Neutrophil (primary cell): ENCODE measurements at regions not wholly inside any gene's neighbourhood (a gene's known extent, or its start where the extent isn't known, plus 50 kb on each side); places are given as distances from the start of the nearest gene placed in this dataset.

Experiments used
- H3K27ac ChIP-seq: fragments of 200-600 bp; sonication (generic); 2 replicates; pipeline ENCODE4 v1.5.1; 2016; ENCODE audit warnings: mild to moderate bottlenecking, moderate library complexity
- H3K27me3 ChIP-seq: fragments of 200-600 bp; sonication (generic); 2 replicates; pipeline ENCODE4 v1.6.0; 2016; ENCODE audit warnings: mild to moderate bottlenecking
- H3K36me3 ChIP-seq: fragments of 200-600 bp; sonication (generic); 2 replicates; pipeline ENCODE4 v1.5.1; 2017
- H3K4me1 ChIP-seq, 2 experiments: fragments of 200-600 bp in 1 of 2; sonication (generic) in 1 of 2; 1 replicate in 1 of 2; 2 replicates in 1 of 2; pipeline versions ENCODE4 v1.5.1 to v1.6.1; 2013 to 2016; ENCODE audit warnings: low read depth in 1 of 2, low read length in 1 of 2, mild to moderate bottlenecking in 1 of 2, moderate library complexity in 1 of 2; ENCODE audit not compliant: control insufficient read depth in 1 of 2, insufficient read depth in 1 of 2
- H3K4me3 ChIP-seq, 2 experiments: fragments of 200-600 bp in 1 of 2; sonication (generic) in 1 of 2; 1 replicate in 1 of 2; 2 replicates in 1 of 2; pipeline ENCODE4 v1.5.1; 2013 to 2016; ENCODE audit warnings: low read depth in 1 of 2, low read length in 1 of 2, mild to moderate bottlenecking in 1 of 2, moderate library complexity in 1 of 2
- H3K9me3 ChIP-seq: fragments of 200-600 bp; sonication (generic); 2 replicates; pipeline ENCODE4 v1.5.1; 2016
- CTCF ChIP-seq: fragments of 200-600 bp; sonication (generic); IDR thresholded peaks from 2 replicates; pipeline ENCODE4 v1.5.1; 2016; ENCODE audit warnings: antibody characterized with exemption

- no peak overlapping the region for H3K4me3 ChIP-seq
- peaks cover 45% of the 10 kb centered on the region for H3K27me3 ChIP-seq
- H3K9me3 ChIP-seq, result no peaks in the 10 kb centered on the region
- H3K4me1 ChIP-seq, result peaks cover 6% of the 10 kb centered on the region in 2 experiments
- H3K36me3 ChIP-seq, result no peaks in the 10 kb centered on the region
- no peak overlapping the region for H3K27ac ChIP-seq
- no peak for TF ChIP-seq CTCF
Measured at GRCh38 chr1:212553676-212554075, 54.9 kb upstream of the ATF3 start.

- Histone ChIP-seq H3K4me3 (no peak overlapping the region), H3K4me1 (peaks cover 6 to 11% of the 10 kb centered on the region in 2 experiments), H3K27me3 (peaks cover 45% of the 10 kb centered on the region), H3K36me3 (no peaks in the 10 kb centered on the region), H3K9me3 (no peaks in the 10 kb centered on the region), H3K27ac (no peak overlapping the region)
- no peak for TF ChIP-seq CTCF
Measured at GRCh38 chr1:212554401-212554800, 54.2 kb upstream of the ATF3 start.

- Histone ChIP-seq H3K4me1 (peaks cover 6 to 11% of the 10 kb centered on the region in 2 experiments), H3K4me3 (no peak overlapping the region), H3K36me3 (no peaks in the 10 kb centered on the region), H3K27ac (no peak overlapping the region), H3K9me3 (no peaks in the 10 kb centered on the region), H3K27me3 (peaks cover 40% of the 10 kb centered on the region)
- TF ChIP-seq CTCF, result no peak
Measured at GRCh38 chr1:212555426-212555825, 53.1 kb upstream of the ATF3 start.

- no peak overlapping the region for H3K4me3 ChIP-seq
- H3K4me1 ChIP-seq, result peaks cover 6 to 11% of the 10 kb centered on the region in 2 experiments
- no peaks in the 10 kb centered on the region for H3K36me3 ChIP-seq
- TF ChIP-seq CTCF, result no peak
- H3K27me3 ChIP-seq, result peaks cover 40% of the 10 kb centered on the region
- no peaks in the 10 kb centered on the region for H3K9me3 ChIP-seq
- H3K27ac ChIP-seq, result no peak overlapping the region
Measured at GRCh38 chr1:212556822-212557549, 51.6 kb upstream of the ATF3 start.

- no peaks in the 10 kb centered on the region for H3K36me3 ChIP-seq
- peaks cover 40% of the 10 kb centered on the region for H3K27me3 ChIP-seq
- no peaks in the 10 kb centered on the region for H3K9me3 ChIP-seq
- H3K4me3 ChIP-seq, result peak overlapping the region; percentile 86 to 97
- H3K4me1 ChIP-seq, result peaks cover 6 to 11% of the 10 kb centered on the region in 2 experiments
- peak overlapping the region; percentile 75 for H3K27ac ChIP-seq
- TF ChIP-seq CTCF, result no peak
Measured at GRCh38 chr1:212557739-212558692, 50.5 kb upstream of the ATF3 start.
